ENCODE measurements at regions not wholly inside any gene's neighbourhood (a gene's known extent, or its start where the extent isn't known, plus 50 kb on each side); places are given as distances from the start of the nearest gene placed in this dataset.
"Not testable (repeated sequence)": the region's sequence is repeated elsewhere in the genome, so short reads cannot be mapped to it uniquely, and the experiment has no call there.

GRCh38 chr2:58756336-58756735 is 515.2 kb upstream of the FANCL start:
- no peak for ATAC-seq
- 49 to 52% (median 51%) methylated on average over 2 of the region's 2 CpGs for WGBS, 3 donors
- no peak for DNase-seq
- H3K27me3 ChIP-seq (ENCODE audit: insufficient read depth in 3 of 3, low read length in 2 of 3) = no peaks in the 10 kb centered on the region
- H3K4me3 ChIP-seq = no peak overlapping the region
- H3K36me3 ChIP-seq (ENCODE audit: insufficient read depth in 1 of 2, low read depth in 1 of 2) = no peaks in the 10 kb centered on the region
- H3K27ac ChIP-seq = no peak overlapping the region
- H3K4me1 ChIP-seq = no peaks in the 10 kb centered on the region
- no peak for TF ChIP-seq CTCF (IDR thresholded peaks at IDR 0.05)
- intact Hi-C loops (cut with DNase I) = no loop called here
- no peaks in the 10 kb centered on the region for H3K9me3 ChIP-seq

- ATAC-seq; H3K4me1 ChIP-seq; H3K27ac ChIP-seq; intact Hi-C loops (cut with DNase I); H3K36me3 ChIP-seq (ENCODE audit: insufficient read depth in 1 of 2, low read depth in 1 of 2); H3K9me3 ChIP-seq; H3K27me3 ChIP-seq (ENCODE audit: insufficient read depth in 3 of 3, low read length in 2 of 3); DNase-seq; H3K4me3 ChIP-seq: not testable (repeated sequence)
- WGBS, 3 donors = 48 to 63% (median 58%) methylated on average over 2 of the region's 2 CpGs
Measured at GRCh38 chr2:58752507-58752906, 511.4 kb upstream of the FANCL start.

GRCh38 chr2:58751676-58752075 is 510.6 kb upstream of the FANCL start:
- H3K4me1 ChIP-seq; H3K9me3 ChIP-seq; H3K36me3 ChIP-seq (ENCODE audit: insufficient read depth in 1 of 2, low read depth in 1 of 2); intact Hi-C loops (cut with DNase I); ATAC-seq; H3K4me3 ChIP-seq; DNase-seq; H3K27me3 ChIP-seq (ENCODE audit: insufficient read depth in 3 of 3, low read length in 2 of 3); H3K27ac ChIP-seq: not testable (repeated sequence)
- 49 to 74% (median 67%) methylated on average over 3 of the region's 3 CpGs for WGBS, 3 donors

GRCh38 chr2:58749041-58749440 is 507.9 kb upstream of the FANCL start:
- Histone ChIP-seq H3K27me3 (ENCODE audit: insufficient read depth in 3 of 3, low read length in 2 of 3) (no peaks in the 10 kb centered on the region), H3K4me1 (no peaks in the 10 kb centered on the region), H3K4me3 (no peak overlapping the region), H3K9me3 (no peaks in the 10 kb centered on the region), H3K27ac (no peak overlapping the region), H3K36me3 (ENCODE audit: insufficient read depth in 1 of 2, low read depth in 1 of 2) (no peaks in the 10 kb centered on the region)
- no peak for TF ChIP-seq CTCF (IDR thresholded peaks at IDR 0.05)
- no peak for DNase-seq
- intact Hi-C loops (cut with DNase I) = no loop called here
- ATAC-seq = no peak

GRCh38 chr2:58745334-58745733 is 504.2 kb upstream of the FANCL start:
- H3K9me3 ChIP-seq; H3K4me3 ChIP-seq; ATAC-seq; H3K4me1 ChIP-seq; DNase-seq; H3K27ac ChIP-seq; intact Hi-C loops (cut with DNase I); H3K36me3 ChIP-seq (ENCODE audit: insufficient read depth in 1 of 2, low read depth in 1 of 2); H3K27me3 ChIP-seq (ENCODE audit: insufficient read depth in 3 of 3, low read length in 2 of 3): not testable (repeated sequence)
- 57 to 74% (median 66%) methylated on average over 2 of the region's 2 CpGs for WGBS, 3 donors

- 55 to 64% (median 58%) methylated on average over 1 of the region's 1 CpG for WGBS, 3 donors
- intact Hi-C loops (cut with DNase I) = no loop called here
Measured at GRCh38 chr2:58740426-58740825, 499.3 kb upstream of the FANCL start.

More at GRCh38 chr2:58740426-58740825, 499.3 kb upstream of the FANCL start:
- no peaks in the 10 kb centered on the region for H3K4me1 ChIP-seq
- no peak overlapping the region for H3K27ac ChIP-seq
- ATAC-seq (no peak), DNase-seq (no peak)
- H3K36me3 ChIP-seq (ENCODE audit: insufficient read depth in 1 of 2, low read depth in 1 of 2) = no peaks in the 10 kb centered on the region
- no peak for TF ChIP-seq CTCF (IDR thresholded peaks at IDR 0.05)
- no peaks in the 10 kb centered on the region for H3K9me3 ChIP-seq
- H3K4me3 ChIP-seq = no peak overlapping the region
- H3K27me3 ChIP-seq (ENCODE audit: insufficient read depth in 3 of 3, low read length in 2 of 3) = no peaks in the 10 kb centered on the region
